Hepatocyte (in vitro differentiated cells): ENCODE measurements at regions not wholly inside any gene's neighbourhood (a gene's known extent, or its start where the extent isn't known, plus 50 kb on each side); places are given as distances from the start of the nearest gene placed in this dataset.

Source experiments
- EZH2 ChIP-seq: fragments of 200-600 bp; sonication (generic); IDR thresholded peaks from 2 replicates; pipeline ENCODE4 v1.6.1; 2016; ENCODE audit warnings: antibody characterized with exemption, mild to moderate bottlenecking, borderline replicate concordance
- EZH2phosphoT487 ChIP-seq: fragments of 200-600 bp; sonication (generic); IDR thresholded peaks from one replicate; pipeline ENCODE4 v1.6.1; 2018; ENCODE audit warnings: antibody characterized with exemption, mild to moderate bottlenecking, low read depth, moderate library complexity; ENCODE audit not compliant: unreplicated experiment, severe bottlenecking
- TF ChIP-seq, protein P1 (sequence below): fragments of 200-600 bp; sonication (generic); IDR thresholded peaks from 2 replicates; pipeline ENCODE4 v1.5.1; 2016; ENCODE audit warnings: antibody characterized with exemption, mild to moderate bottlenecking; ENCODE audit not compliant: poor library complexity

DNA sequence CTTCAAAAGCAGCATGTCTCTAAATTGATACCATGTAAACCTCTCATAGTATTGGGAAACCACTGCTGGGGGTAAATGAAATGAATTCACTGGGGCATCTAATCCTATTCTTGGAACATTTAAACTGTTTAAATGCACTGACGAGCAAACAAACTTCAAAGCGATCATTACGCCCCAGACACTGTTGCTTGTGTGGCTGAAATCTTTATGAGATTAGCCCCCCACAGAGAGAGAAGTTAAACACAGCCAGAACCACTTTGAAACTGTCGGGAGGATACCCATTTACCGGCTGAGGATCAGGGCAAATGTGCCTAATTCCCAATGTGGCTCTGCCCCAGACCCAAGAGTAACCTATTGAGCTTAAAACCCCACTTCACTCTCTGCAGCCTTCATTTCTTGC lies 308.4 kb upstream of the CDIN1 start:
- TF ChIP-seq, protein P1, sequence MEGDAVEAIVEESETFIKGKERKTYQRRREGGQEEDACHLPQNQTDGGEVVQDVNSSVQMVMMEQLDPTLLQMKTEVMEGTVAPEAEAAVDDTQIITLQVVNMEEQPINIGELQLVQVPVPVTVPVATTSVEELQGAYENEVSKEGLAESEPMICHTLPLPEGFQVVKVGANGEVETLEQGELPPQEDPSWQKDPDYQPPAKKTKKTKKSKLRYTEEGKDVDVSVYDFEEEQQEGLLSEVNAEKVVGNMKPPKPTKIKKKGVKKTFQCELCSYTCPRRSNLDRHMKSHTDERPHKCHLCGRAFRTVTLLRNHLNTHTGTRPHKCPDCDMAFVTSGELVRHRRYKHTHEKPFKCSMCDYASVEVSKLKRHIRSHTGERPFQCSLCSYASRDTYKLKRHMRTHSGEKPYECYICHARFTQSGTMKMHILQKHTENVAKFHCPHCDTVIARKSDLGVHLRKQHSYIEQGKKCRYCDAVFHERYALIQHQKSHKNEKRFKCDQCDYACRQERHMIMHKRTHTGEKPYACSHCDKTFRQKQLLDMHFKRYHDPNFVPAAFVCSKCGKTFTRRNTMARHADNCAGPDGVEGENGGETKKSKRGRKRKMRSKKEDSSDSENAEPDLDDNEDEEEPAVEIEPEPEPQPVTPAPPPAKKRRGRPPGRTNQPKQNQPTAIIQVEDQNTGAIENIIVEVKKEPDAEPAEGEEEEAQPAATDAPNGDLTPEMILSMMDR: no peak
- no peak for TF ChIP-seq EZH2
- no peak for TF ChIP-seq EZH2phosphoT487
